ENCODE measurements at regions not wholly inside any gene's neighbourhood (a gene's known extent, or its start where the extent isn't known, plus 50 kb on each side); places are given as distances from the start of the nearest gene placed in this dataset.
A peak's percentile ranks its signal among the peaks of the same experiment; 100 is the strongest.

GRCh38 chr10:4050061-4050460, 265.1 kb upstream of the KLF6 start:
- Histone ChIP-seq H3K36me3 (no peaks in the 10 kb centered on the region), H3K9me3 (no peaks in the 10 kb centered on the region), H3K4me3 (no peak overlapping the region), H3K27ac (peak overlapping the region in 3 of 4 donors; percentile 69 to 72 (median 70)), H3K27me3 (no peaks in the 10 kb centered on the region), H3K4me1 (peaks cover 4 to 71% (median 40%) of the 10 kb centered on the region in 4 donors)
- no peak for DNase-seq
- WGBS, 2 donors = 87 to 97% methylated on average over 4 of the region's 4 CpGs
- TF ChIP-seq EP300 (IDR thresholded peaks at IDR 0.05) = no peak
- intact Hi-C loops (cut with DNase I) = no loop called here

- Histone ChIP-seq H3K4me1 (peaks cover 4 to 64% (median 34%) of the 10 kb centered on the region in 4 donors), H3K36me3 (no peaks in the 10 kb centered on the region), H3K27ac (peak overlapping the region in 1 of 4 donors; percentile 70), H3K27me3 (no peaks in the 10 kb centered on the region), H3K4me3 (no peak overlapping the region), H3K9me3 (no peaks in the 10 kb centered on the region)
- intact Hi-C loops (cut with DNase I) = no loop called here
- no peak for DNase-seq
- TF ChIP-seq EP300 (IDR thresholded peaks at IDR 0.05) = no peak
- no peak for TF ChIP-seq POLR2A (IDR thresholded peaks at IDR 0.05)
- TF ChIP-seq CTCF (IDR thresholded peaks at IDR 0.05) = no peak
- no peak for TF ChIP-seq POLR2AphosphoS5 (IDR thresholded peaks at IDR 0.05)
- WGBS, 2 donors = 96% methylated on average over 6 of the region's 6 CpGs
Measured at GRCh38 chr10:4049348-4049747, 264.3 kb upstream of the KLF6 start.

- no peaks in the 10 kb centered on the region for H3K9me3 ChIP-seq
- peak overlapping the region in 1 of 4 donors; percentile 70 for H3K27ac ChIP-seq
Measured at GRCh38 chr10:4048236-4048864, 263.3 kb upstream of the KLF6 start.

GRCh38 chr10:4046712-4047354, 261.8 kb upstream of the KLF6 start:
- intact Hi-C loops (cut with DNase I) = no loop called here
- Histone ChIP-seq H3K27ac (peak overlapping the region; percentile 9 to 70 (median 46)), H3K4me3 (peak overlapping the region in 1 of 4 donors; percentile 10), H3K4me1 (peaks cover 4 to 43% (median 20%) of the 10 kb centered on the region in 4 donors), H3K36me3 (no peaks in the 10 kb centered on the region), H3K27me3 (no peaks in the 10 kb centered on the region), H3K9me3 (peaks cover 0 to 2% (median 2%) of the 10 kb centered on the region in 4 donors)
- 77 to 84% methylated on average over 7 of the region's 7 CpGs for WGBS, 2 donors
- TF ChIP-seq EP300 (IDR thresholded peaks at IDR 0.05) (no peak), POLR2AphosphoS5 (IDR thresholded peaks at IDR 0.05) (no peak), POLR2A (IDR thresholded peaks at IDR 0.05) (no peak), CTCF (IDR thresholded peaks at IDR 0.05) (no peak)
- peak; percentile 72 for DNase-seq

More at GRCh38 chr10:4048236-4048864, 263.3 kb upstream of the KLF6 start:
- intact Hi-C loops (cut with DNase I) = no loop called here
- Histone ChIP-seq H3K4me1 (peaks cover 4 to 54% (median 24%) of the 10 kb centered on the region in 4 donors), H3K4me3 (no peak overlapping the region), H3K27me3 (no peaks in the 10 kb centered on the region), H3K36me3 (no peaks in the 10 kb centered on the region)
- DNase-seq = no peak
- TF ChIP-seq CTCF (IDR thresholded peaks at IDR 0.05) (no peak), EP300 (IDR thresholded peaks at IDR 0.05) (no peak), POLR2AphosphoS5 (IDR thresholded peaks at IDR 0.05) (peak in 1 of 4 donors; percentile 42), POLR2A (IDR thresholded peaks at IDR 0.05) (no peak)
- WGBS, 2 donors = 43 to 88% methylated on average over 2 of the region's 2 CpGs

- no peak for DNase-seq
- no peaks in the 10 kb centered on the region for H3K27me3 ChIP-seq
- H3K27ac ChIP-seq = peak overlapping the region in 3 of 4 donors; percentile 10 to 70 (median 19)
- peaks cover 4 to 36% (median 19%) of the 10 kb centered on the region in 4 donors for H3K4me1 ChIP-seq
- 85 to 95% methylated on average over 3 of the region's 3 CpGs for WGBS, 2 donors
- peaks cover 0 to 9% (median 7%) of the 10 kb centered on the region in 4 donors for H3K9me3 ChIP-seq
- intact Hi-C loops (cut with DNase I) = no loop called here
- no peaks in the 10 kb centered on the region for H3K36me3 ChIP-seq
- H3K4me3 ChIP-seq = no peak overlapping the region
- no peak for TF ChIP-seq POLR2AphosphoS5 (IDR thresholded peaks at IDR 0.05)
Measured at GRCh38 chr10:4046030-4046429, 261.0 kb upstream of the KLF6 start.

Data from sigmoid colon (tissue), 6 donors.